OCI-LY7 (cell line): ENCODE measurements at regions not wholly inside any gene's neighbourhood (a gene's known extent, or its start where the extent isn't known, plus 50 kb on each side); places are given as distances from the start of the nearest gene placed in this dataset.

Experiments used
- CTCF ChIP-seq: fragments of 200-600 bp; sonication (generic); conservative IDR thresholded peaks from 2 replicates; pipeline ENCODE4 v1.5.1; 2014; ENCODE audit warnings: mild to moderate bottlenecking, antibody characterized with exemption, low read length, moderate library complexity, mixed read lengths
- EZH2phosphoT487 ChIP-seq: fragments of 200-600 bp; sonication (generic); IDR thresholded peaks from 2 replicates; pipeline ENCODE4 v1.6.1; 2018; ENCODE audit warnings: low read depth, borderline replicate concordance, mild to moderate bottlenecking, mixed run types, antibody characterized with exemption, low read length, moderate library complexity, mixed read lengths

- TF ChIP-seq CTCF (no peak), EZH2phosphoT487 (no peak)
Observed at GRCh38 chr22:47498969-47499495, 736.6 kb downstream of the TBC1D22A start.
